ENCODE measurements at regions not wholly inside any gene's neighbourhood (a gene's known extent, or its start where the extent isn't known, plus 50 kb on each side); places are given as distances from the start of the nearest gene placed in this dataset.

GRCh38 chr22:48694296-48694883, 1133.3 kb downstream of the BRD1 start:
- TF ChIP-seq CTCF (conservative IDR thresholded peaks at IDR 0.05; ENCODE audit: low read length) (no peak), EZH2phosphoT487 (IDR thresholded peaks at IDR 0.05; ENCODE audit: borderline replicate concordance) (no peak)
